Endothelial cell of umbilical vein (primary cell): ENCODE measurements at regions not wholly inside any gene's neighbourhood (a gene's known extent, or its start where the extent isn't known, plus 50 kb on each side); places are given as distances from the start of the nearest gene placed in this dataset.
"Not testable (repeated sequence)": the region's sequence is repeated elsewhere in the genome, so short reads cannot be mapped to it uniquely, and the experiment has no call there.

Source experiments
- BruUV-seq: library from RNA; stranded (reverse); fragments of 400-500 nt; replicated peaks from 2 replicates; lab custom pipeline; 2021; lab: Mats Ljungman, UMichigan
- CTCF ChIA-PET: fragments of 300-600, 350-600 bp; sonication (Branson Sonifier 250); formaldehyde crosslinking; loops from one replicate; lab custom pipeline; 2021; ENCODE audit warnings: antibody characterized with exemption, inconsistent platforms; lab: Charles Lee
- POLR2A ChIA-PET: fragments of 300-600, 350-600 bp; sonication (Branson Sonifier 250); formaldehyde crosslinking; loops from one replicate; lab custom pipeline; 2021; ENCODE audit warnings: antibody characterized with exemption, inconsistent platforms; lab: Charles Lee
- DNase-seq: peaks from one replicate; pipeline ENCODE4 v3.0.0-alpha.2; 2011; ENCODE audit warnings: low read depth, low spot score
- FAIRE-seq: peaks from 2 replicates; lab custom pipeline; 2011; peaks lifted over from hg19 to GRCh38; lab: Jason Lieb, UNC
- H2AFZ ChIP-seq: 2 replicates; pipeline ENCODE4 v1.6.0; 2012; ENCODE audit warnings: low read depth, low read length, control low read depth, inconsistent platforms
- H3K27ac ChIP-seq: 2 replicates; pipeline ENCODE4 v1.5.1; 2011; ENCODE audit warnings: low read depth, mild to moderate bottlenecking, control low read depth, low read length, moderate library complexity; ENCODE audit not compliant: insufficient read depth
- H3K27me3 ChIP-seq, 2 experiments: 2 replicates each; pipeline versions ENCODE4 v1.6.0 to v1.6.1; 2011; ENCODE audit warnings: low read length in 2 of 2, mixed read lengths in 1 of 2; ENCODE audit not compliant: control insufficient read depth in 2 of 2, insufficient read depth in 2 of 2
- H3K36me3 ChIP-seq, 2 experiments: 2 replicates in 1 of 2; 3 replicates in 1 of 2; pipeline ENCODE4 v1.5.1; 2011; ENCODE audit warnings: low read length in 2 of 2, mild to moderate bottlenecking in 1 of 2, moderate library complexity in 1 of 2; ENCODE audit not compliant: control insufficient read depth in 2 of 2, insufficient read depth in 2 of 2; ENCODE audit errors: extremely low read depth in 1 of 2
- H3K4me1 ChIP-seq: 3 replicates; pipeline ENCODE4 v1.5.1; 2011; ENCODE audit warnings: mild to moderate bottlenecking, low read length; ENCODE audit not compliant: control insufficient read depth, insufficient read depth; ENCODE audit errors: extremely low read depth
- H3K4me2 ChIP-seq: 2 replicates; pipeline ENCODE4 v1.6.1; 2011; ENCODE audit warnings: low read length, control low read depth, mixed read lengths; ENCODE audit not compliant: insufficient read depth
- H3K4me3 ChIP-seq, 3 experiments: fragments of 200-600 bp in 1 of 3; sonication (generic), shearing (Covaris generic) in 1 of 3; replicated peaks in 1 of 3; 2 replicates each; pipeline ENCODE4 v1.5.1; 2011 to 2016; ENCODE audit warnings: control low read depth in 3 of 3, low read length in 3 of 3, mild to moderate bottlenecking in 2 of 3, inconsistent platforms in 1 of 3, low read depth in 1 of 3, moderate library complexity in 1 of 3; ENCODE audit not compliant: insufficient read depth in 1 of 3
- H3K79me2 ChIP-seq: 2 replicates; pipeline ENCODE4 v1.6.0; 2012; ENCODE audit warnings: low read length, inconsistent platforms; ENCODE audit not compliant: control insufficient read depth, insufficient read depth
- H3K9ac ChIP-seq: replicated peaks from 2 replicates; pipeline ENCODE3; 2011; ENCODE audit warnings: low read length, control low read depth; ENCODE audit not compliant: insufficient read depth; ENCODE audit errors: extremely low read depth
- H3K9me1 ChIP-seq: replicated peaks from 3 replicates; pipeline ENCODE4 v1.6.0; 2011; ENCODE audit warnings: mild to moderate bottlenecking, low read length; ENCODE audit not compliant: control insufficient read depth, insufficient read depth; ENCODE audit errors: extremely low read depth
- H3K9me3 ChIP-seq: replicated peaks from 2 replicates; pipeline ENCODE4 v1.5.1; 2012; ENCODE audit warnings: low read length, inconsistent platforms; ENCODE audit not compliant: control insufficient read depth, insufficient read depth
- H4K20me1 ChIP-seq: replicated peaks from 2 replicates; pipeline ENCODE3; 2011; ENCODE audit warnings: mild to moderate bottlenecking, low read length; ENCODE audit not compliant: control insufficient read depth, insufficient read depth; ENCODE audit errors: extremely low read depth
- EZH2 ChIP-seq: IDR thresholded peaks from 2 replicates; pipeline ENCODE4 v1.6.1; 2012; ENCODE audit warnings: borderline replicate concordance, low read depth, mild to moderate bottlenecking, moderate library complexity, low read length, inconsistent platforms; ENCODE audit not compliant: severe bottlenecking
- FOS ChIP-seq: IDR thresholded peaks from 2 replicates; pipeline ENCODE4 v1.6.1; 2011; ENCODE audit warnings: mild to moderate bottlenecking, low read length, moderate library complexity, borderline replicate concordance; ENCODE audit not compliant: insufficient read depth
- GATA2 ChIP-seq: IDR thresholded peaks from 2 replicates; pipeline ENCODE4 v1.7.0; 2011; ENCODE audit warnings: low read depth, mild to moderate bottlenecking, moderate library complexity, mixed read lengths, low read length; ENCODE audit not compliant: insufficient read length, insufficient read depth
- JUN ChIP-seq: IDR thresholded peaks from 2 replicates; pipeline ENCODE4 v1.6.1; 2011; ENCODE audit warnings: borderline replicate concordance, low read depth; ENCODE audit not compliant: insufficient read length, insufficient read depth
- MYC ChIP-seq: IDR thresholded peaks from one replicate; pipeline ENCODE4 v1.6.1; 2011; ENCODE audit warnings: mild to moderate bottlenecking, low read depth, low read length
- POLR2A ChIP-seq: IDR thresholded peaks from 2 replicates; pipeline ENCODE4 v1.6.1; 2012; ENCODE audit warnings: low read depth, mild to moderate bottlenecking, control low read depth, low read length
- POLR2AphosphoS5 ChIP-seq: IDR thresholded peaks from 2 replicates; pipeline ENCODE4 v1.6.1; 2012; ENCODE audit warnings: low read depth, mild to moderate bottlenecking, control low read depth, low read length, moderate library complexity; ENCODE audit not compliant: insufficient read depth
- dilution Hi-C: fragments of 300-500 bp; cut with MboI; formaldehyde crosslinking; loops from one replicate; pipeline ENCODE4 v1.15.0; 2019; ENCODE audit warnings: low sequenced_read_pairs; ENCODE audit not compliant: extremely low pct_ligation_motif_present
- intact Hi-C: fragments of 100-400 bp; cut with micrococcal nuclease; formaldehyde crosslinking; loops from one replicate; pipeline ENCODE4 v1.10.0; 2022
- TF ChIP-seq, protein P1 (sequence below), 2 donors: IDR thresholded peaks; 1 replicate in 1 of 2; 2 replicates in 1 of 2; pipeline ENCODE4 v1.5.1; 2011; ENCODE audit warnings: low read length in 2 of 2, mild to moderate bottlenecking in 2 of 2, moderate library complexity in 2 of 2, control low read depth in 1 of 2, inconsistent platforms in 1 of 2, low read depth in 1 of 2; ENCODE audit not compliant: insufficient read depth in 1 of 2; ENCODE audit errors: extremely low read depth in 1 of 2
- TF ChIP-seq, protein P2 (sequence below): IDR thresholded peaks from 2 replicates; pipeline ENCODE4 v1.6.1; 2011; ENCODE audit not compliant: insufficient read depth, insufficient read length

DNA sequence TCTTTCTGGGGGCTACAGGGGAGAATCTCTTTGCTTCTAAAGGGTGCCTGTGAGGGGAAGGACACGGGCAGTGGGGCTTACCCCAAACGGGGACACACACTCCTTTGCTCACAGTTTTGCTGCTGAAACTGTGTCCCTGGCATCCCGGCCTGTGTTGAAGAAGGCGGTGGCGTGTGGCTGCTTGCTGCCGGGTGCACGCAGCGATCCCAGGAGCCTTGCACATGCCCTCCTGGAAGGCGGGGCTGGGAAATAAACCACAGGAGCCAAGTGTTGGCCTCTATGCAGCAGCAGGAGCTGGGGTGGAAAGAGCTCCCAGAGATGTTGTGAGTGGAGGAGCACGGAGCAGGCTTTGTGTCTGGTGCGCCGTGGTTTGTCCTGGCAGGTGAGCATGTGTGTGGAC is 131.0 kb upstream of the CIBAR2 start:
- POLR2A ChIA-PET: no interaction called here
- DNase-seq: no peak
- H3K4me2 ChIP-seq: no peak overlapping the region
- dilution Hi-C loops: no loop called here
- BruUV-seq: no TSS peak
- no peak overlapping the region for H3K4me3 ChIP-seq
- intact Hi-C loops: no loop called here
- CTCF ChIA-PET: interaction anchor here (0.5 to 3.2 kb wide), 4 partner anchors 9 to 128 kb away, joined by 3 to 32 read pairs (median 3); no protein-coding TSS in a partner anchor
- H3K4me1 ChIP-seq: no peaks in the 10 kb centered on the region
- TF ChIP-seq MYC (no peak), EZH2 (no peak), POLR2AphosphoS5 (no peak), JUN (no peak), GATA2 (no peak), FOS (no peak), POLR2A (no peak)
- TF ChIP-seq, protein P1, sequence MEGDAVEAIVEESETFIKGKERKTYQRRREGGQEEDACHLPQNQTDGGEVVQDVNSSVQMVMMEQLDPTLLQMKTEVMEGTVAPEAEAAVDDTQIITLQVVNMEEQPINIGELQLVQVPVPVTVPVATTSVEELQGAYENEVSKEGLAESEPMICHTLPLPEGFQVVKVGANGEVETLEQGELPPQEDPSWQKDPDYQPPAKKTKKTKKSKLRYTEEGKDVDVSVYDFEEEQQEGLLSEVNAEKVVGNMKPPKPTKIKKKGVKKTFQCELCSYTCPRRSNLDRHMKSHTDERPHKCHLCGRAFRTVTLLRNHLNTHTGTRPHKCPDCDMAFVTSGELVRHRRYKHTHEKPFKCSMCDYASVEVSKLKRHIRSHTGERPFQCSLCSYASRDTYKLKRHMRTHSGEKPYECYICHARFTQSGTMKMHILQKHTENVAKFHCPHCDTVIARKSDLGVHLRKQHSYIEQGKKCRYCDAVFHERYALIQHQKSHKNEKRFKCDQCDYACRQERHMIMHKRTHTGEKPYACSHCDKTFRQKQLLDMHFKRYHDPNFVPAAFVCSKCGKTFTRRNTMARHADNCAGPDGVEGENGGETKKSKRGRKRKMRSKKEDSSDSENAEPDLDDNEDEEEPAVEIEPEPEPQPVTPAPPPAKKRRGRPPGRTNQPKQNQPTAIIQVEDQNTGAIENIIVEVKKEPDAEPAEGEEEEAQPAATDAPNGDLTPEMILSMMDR (IDR thresholded peaks at IDR 0.05; ENCODE audit: extremely low read depth in 1 of 2, insufficient read depth in 1 of 2, low read depth in 1 of 2, low read length in 2 of 2): no peak
- TF ChIP-seq, protein P2, sequence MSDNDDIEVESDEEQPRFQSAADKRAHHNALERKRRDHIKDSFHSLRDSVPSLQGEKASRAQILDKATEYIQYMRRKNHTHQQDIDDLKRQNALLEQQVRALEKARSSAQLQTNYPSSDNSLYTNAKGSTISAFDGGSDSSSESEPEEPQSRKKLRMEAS: no peak
- H4K20me1 ChIP-seq: no peaks in the 10 kb centered on the region
- no peaks in the 10 kb centered on the region for H3K9me1 ChIP-seq
- no peak overlapping the region for H3K27ac ChIP-seq
- no peaks in the 10 kb centered on the region for H3K36me3 ChIP-seq
- no peaks in the 10 kb centered on the region for H3K9me3 ChIP-seq
- no peaks in the 10 kb centered on the region for H3K27me3 ChIP-seq
- H3K9ac ChIP-seq: no peak overlapping the region
- H2AFZ ChIP-seq: no peak overlapping the region
- H3K79me2 ChIP-seq: no peaks in the 10 kb centered on the region
- no peak for FAIRE-seq

DNA sequence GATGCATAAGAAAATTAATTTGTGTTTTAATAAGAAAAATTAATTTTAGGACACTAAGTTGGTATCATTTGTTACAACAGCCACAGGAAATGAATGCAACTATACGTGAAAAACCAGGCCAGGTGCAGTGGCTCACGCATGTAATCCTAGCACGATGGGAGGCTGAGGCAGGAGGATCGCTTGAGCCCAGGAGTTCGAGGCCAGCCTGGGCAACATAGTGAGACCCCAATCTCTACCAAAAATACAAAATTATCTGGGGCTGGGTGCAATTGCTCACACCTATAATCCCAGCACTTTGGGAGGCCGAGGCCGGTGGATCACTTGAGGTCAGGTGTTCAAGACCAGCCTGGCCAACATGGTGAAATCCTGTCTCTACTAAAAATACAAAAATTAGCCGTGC is 132.2 kb upstream of the CIBAR2 start:
- not testable (repeated sequence) for FAIRE-seq

More for the DNA sequence above, 132.2 kb upstream of the CIBAR2 start:
- DNase-seq, H3K4me3 ChIP-seq, H3K27ac ChIP-seq, BruUV-seq, H3K79me2 ChIP-seq, H3K4me2 ChIP-seq, H3K9me1 ChIP-seq, POLR2A ChIA-PET, H3K36me3 ChIP-seq, H2AFZ ChIP-seq, H4K20me1 ChIP-seq, H3K27me3 ChIP-seq, H3K4me1 ChIP-seq, H3K9me3 ChIP-seq, dilution Hi-C loops, H3K9ac ChIP-seq: not testable (repeated sequence)
- CTCF ChIA-PET: interaction anchor here (0.7 to 3.2 kb wide), 17 partner anchors 9 to 373 kb away, joined by 3 to 32 read pairs (median 5); no protein-coding TSS in a partner anchor
- intact Hi-C loops: loop anchor here (2.0 kb wide), 2 partner anchors 30 to 70 kb away; no protein-coding TSS in a partner anchor
